AG04450 (cell line): ENCODE measurements at regions not wholly inside any gene's neighbourhood (a gene's known extent, or its start where the extent isn't known, plus 50 kb on each side); places are given as distances from the start of the nearest gene placed in this dataset.

Experiments used
- CTCF ChIA-PET: fragments of 300-600, 350-600 bp; formaldehyde crosslinking; extraction: SDS; loops from one replicate; lab custom pipeline; 2022; ENCODE audit warnings: antibody characterized with exemption, inconsistent platforms; lab: Charles Lee
- POLR2A ChIA-PET: fragments of 350-600 bp; formaldehyde crosslinking; extraction: SDS; loops from one replicate; lab custom pipeline; 2021; ENCODE audit warnings: antibody characterized with exemption, inconsistent platforms; lab: Yijun Ruan, JAX
- DNase-seq: peaks from one replicate; pipeline ENCODE4 v3.0.0-alpha.2; 2011; ENCODE audit warnings: low read depth, low spot score
- H3K27ac ChIP-seq: one replicate; pipeline ENCODE4 v1.5.1; 2012; ENCODE audit warnings: low read depth, low read length, control low read depth
- H3K27me3 ChIP-seq: one replicate; pipeline ENCODE4 v1.6.0; 2012; ENCODE audit warnings: low read length; ENCODE audit not compliant: control insufficient read depth, insufficient read depth
- H3K4me3 ChIP-seq: 2 replicates; pipeline ENCODE4 v1.5.1; 2011; ENCODE audit warnings: mild to moderate bottlenecking, low read depth, low read length, control low read depth
- H3K9me3 ChIP-seq: 2 replicates; pipeline ENCODE4 v1.5.1; 2012; ENCODE audit warnings: low read length; ENCODE audit not compliant: control insufficient read depth, insufficient read depth
- CTCF ChIP-seq: IDR thresholded peaks from 2 replicates; pipeline ENCODE4 v1.5.1; 2011; ENCODE audit warnings: low read depth, low read length, control low read depth, inconsistent platforms

- no peak for DNase-seq
- CTCF ChIA-PET = no interaction called here
- TF ChIP-seq CTCF = no peak
- Histone ChIP-seq H3K9me3 (peaks cover 4% of the 10 kb centered on the region), H3K27me3 (no peaks in the 10 kb centered on the region), H3K27ac (no peak overlapping the region), H3K4me3 (no peak overlapping the region)
- POLR2A ChIA-PET = no interaction called here
These were observed 115.6 kb upstream of the NMNAT3 start for GRCh38 chr3:139793408-139793807.

- no peak overlapping the region for H3K27ac ChIP-seq
- no peaks in the 10 kb centered on the region for H3K9me3 ChIP-seq
- TF ChIP-seq CTCF = no peak
- ChIA-PET CTCF (no interaction called here), POLR2A (no interaction called here)
- no peak overlapping the region for H3K4me3 ChIP-seq
- no peaks in the 10 kb centered on the region for H3K27me3 ChIP-seq
- no peak for DNase-seq
These were observed 102.8 kb upstream of the NMNAT3 start for GRCh38 chr3:139780593-139780992.

- CTCF ChIA-PET = interaction anchor here (0.6 kb wide), 1 partner anchor 36 kb away, joined by 3 read pairs; no protein-coding TSS in a partner anchor
- H3K27ac ChIP-seq = no peak overlapping the region
- POLR2A ChIA-PET = no interaction called here
These were observed 101.0 kb upstream of the NMNAT3 start for GRCh38 chr3:139778682-139779233.

GRCh38 chr3:139774560-139775302 is 97.0 kb upstream of the NMNAT3 start:
- POLR2A ChIA-PET = no interaction called here
- H3K27me3 ChIP-seq = no peaks in the 10 kb centered on the region
- H3K4me3 ChIP-seq = no peak overlapping the region
- CTCF ChIA-PET = no interaction called here
- TF ChIP-seq CTCF = no peak
- no peaks in the 10 kb centered on the region for H3K9me3 ChIP-seq
- DNase-seq = no peak
- H3K27ac ChIP-seq = no peak overlapping the region

More at GRCh38 chr3:139778682-139779233, 101.0 kb upstream of the NMNAT3 start:
- no peak for DNase-seq
- no peak for TF ChIP-seq CTCF
- Histone ChIP-seq H3K4me3 (no peak overlapping the region), H3K9me3 (no peaks in the 10 kb centered on the region), H3K27me3 (no peaks in the 10 kb centered on the region)
